ENCODE measurements at regions not wholly inside any gene's neighbourhood (a gene's known extent, or its start where the extent isn't known, plus 50 kb on each side); places are given as distances from the start of the nearest gene placed in this dataset.

DNA sequence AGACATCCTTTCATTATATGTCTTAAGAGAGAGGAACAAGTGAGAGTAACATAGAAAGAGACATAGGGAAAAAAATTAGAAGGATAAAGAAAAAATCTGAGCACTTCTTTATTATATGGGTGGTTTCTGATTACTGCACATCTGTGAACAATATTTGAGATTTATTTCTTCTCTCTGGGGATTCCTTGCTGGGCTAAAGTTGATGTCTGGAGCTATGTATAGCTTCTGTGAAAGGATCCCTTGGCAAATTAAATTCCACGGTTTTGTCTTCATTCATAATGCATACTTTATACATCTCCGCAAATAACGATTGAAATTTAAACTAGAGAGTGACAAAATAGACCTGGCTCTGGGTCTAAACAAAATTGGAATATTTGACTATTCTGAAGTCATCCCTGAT is 232.2 kb upstream of the CTBP2 start:
- Histone ChIP-seq H2AFZ (ENCODE audit: low read length) (no peak overlapping the region), H3K36me3 (ENCODE audit: insufficient read depth, low read length) (no peaks in the 10 kb centered on the region), H3K9me2 (replicated peaks; ENCODE audit: low read depth, low read length) (no peaks in the 10 kb centered on the region), H3K4me2 (ENCODE audit: low read depth, low read length, poor library complexity, severe bottlenecking) (no peak overlapping the region), H3K9me3 (ENCODE audit: insufficient read depth, low read depth, low read length) (0 out of 2 replicates have a peak, but pooled peaks cover 3% of the 10 kb centered on the region), H3K27me3 (ENCODE audit: insufficient read depth, low read length, poor library complexity, severe bottlenecking) (no peaks in the 10 kb centered on the region), H3F3A (ENCODE audit: low read depth) (no peaks in the 10 kb centered on the region), H3K9ac (ENCODE audit: low read depth, low read length, poor library complexity, severe bottlenecking) (no peak overlapping the region), H3K4me1 (ENCODE audit: insufficient read depth, low read length, poor library complexity, severe bottlenecking) (no peaks in the 10 kb centered on the region), H4K20me1 (ENCODE audit: insufficient read depth, low read length, poor library complexity, severe bottlenecking) (no peaks in the 10 kb centered on the region), H3K79me2 (ENCODE audit: insufficient read depth, low read length) (no peaks in the 10 kb centered on the region), H3K4me3 (ENCODE audit: low read length, poor library complexity, severe bottlenecking) (no peak overlapping the region)
- TF ChIP-seq, protein P1, sequence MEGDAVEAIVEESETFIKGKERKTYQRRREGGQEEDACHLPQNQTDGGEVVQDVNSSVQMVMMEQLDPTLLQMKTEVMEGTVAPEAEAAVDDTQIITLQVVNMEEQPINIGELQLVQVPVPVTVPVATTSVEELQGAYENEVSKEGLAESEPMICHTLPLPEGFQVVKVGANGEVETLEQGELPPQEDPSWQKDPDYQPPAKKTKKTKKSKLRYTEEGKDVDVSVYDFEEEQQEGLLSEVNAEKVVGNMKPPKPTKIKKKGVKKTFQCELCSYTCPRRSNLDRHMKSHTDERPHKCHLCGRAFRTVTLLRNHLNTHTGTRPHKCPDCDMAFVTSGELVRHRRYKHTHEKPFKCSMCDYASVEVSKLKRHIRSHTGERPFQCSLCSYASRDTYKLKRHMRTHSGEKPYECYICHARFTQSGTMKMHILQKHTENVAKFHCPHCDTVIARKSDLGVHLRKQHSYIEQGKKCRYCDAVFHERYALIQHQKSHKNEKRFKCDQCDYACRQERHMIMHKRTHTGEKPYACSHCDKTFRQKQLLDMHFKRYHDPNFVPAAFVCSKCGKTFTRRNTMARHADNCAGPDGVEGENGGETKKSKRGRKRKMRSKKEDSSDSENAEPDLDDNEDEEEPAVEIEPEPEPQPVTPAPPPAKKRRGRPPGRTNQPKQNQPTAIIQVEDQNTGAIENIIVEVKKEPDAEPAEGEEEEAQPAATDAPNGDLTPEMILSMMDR (conservative IDR thresholded peaks at IDR 0.05; ENCODE audit: low read length), result no peak
- no peak for TF ChIP-seq EZH2phosphoT487 (IDR thresholded peaks at IDR 0.05; ENCODE audit: borderline replicate concordance)

GRCh38 chr10:125392154-125392553 is 231.8 kb upstream of the CTBP2 start:
- Histone ChIP-seq H3K36me3 (ENCODE audit: insufficient read depth, low read length) (no peaks in the 10 kb centered on the region), H3K4me3 (ENCODE audit: low read length, poor library complexity, severe bottlenecking) (no peak overlapping the region), H3K4me1 (ENCODE audit: insufficient read depth, low read length, poor library complexity, severe bottlenecking) (no peaks in the 10 kb centered on the region), H3K4me2 (ENCODE audit: low read depth, low read length, poor library complexity, severe bottlenecking) (no peak overlapping the region), H3K27me3 (ENCODE audit: insufficient read depth, low read length, poor library complexity, severe bottlenecking) (no peaks in the 10 kb centered on the region), H3K9ac (ENCODE audit: low read depth, low read length, poor library complexity, severe bottlenecking) (no peak overlapping the region), H3K9me3 (ENCODE audit: insufficient read depth, low read depth, low read length) (0 out of 2 replicates have a peak, but pooled peaks cover 3% of the 10 kb centered on the region), H3K79me2 (ENCODE audit: insufficient read depth, low read length) (no peaks in the 10 kb centered on the region), H3F3A (ENCODE audit: low read depth) (no peaks in the 10 kb centered on the region), H3K9me2 (replicated peaks; ENCODE audit: low read depth, low read length) (no peaks in the 10 kb centered on the region), H2AFZ (ENCODE audit: low read length) (no peak overlapping the region), H4K20me1 (ENCODE audit: insufficient read depth, low read length, poor library complexity, severe bottlenecking) (no peaks in the 10 kb centered on the region)
- TF ChIP-seq, protein P1 (conservative IDR thresholded peaks at IDR 0.05; ENCODE audit: low read length), result no peak
- no peak for TF ChIP-seq EZH2phosphoT487 (IDR thresholded peaks at IDR 0.05; ENCODE audit: borderline replicate concordance)

- no peaks in the 10 kb centered on the region for H3K4me1 ChIP-seq (ENCODE audit: insufficient read depth, low read length, poor library complexity, severe bottlenecking)
- no peaks in the 10 kb centered on the region for H3F3A ChIP-seq (ENCODE audit: low read depth)
- 0 out of 2 replicates have a peak, but pooled peaks cover 3% of the 10 kb centered on the region for H3K9me3 ChIP-seq (ENCODE audit: insufficient read depth, low read depth, low read length)
- TF ChIP-seq EZH2phosphoT487 (IDR thresholded peaks at IDR 0.05; ENCODE audit: borderline replicate concordance), result no peak
- TF ChIP-seq, protein P1 (conservative IDR thresholded peaks at IDR 0.05; ENCODE audit: low read length), result no peak
- H3K79me2 ChIP-seq (ENCODE audit: insufficient read depth, low read length), result no peaks in the 10 kb centered on the region
- H3K27me3 ChIP-seq (ENCODE audit: insufficient read depth, low read length, poor library complexity, severe bottlenecking), result no peaks in the 10 kb centered on the region
- no peak overlapping the region for H3K4me2 ChIP-seq (ENCODE audit: low read depth, low read length, poor library complexity, severe bottlenecking)
- no peaks in the 10 kb centered on the region for H3K36me3 ChIP-seq (ENCODE audit: insufficient read depth, low read length)
- H3K9me2 ChIP-seq (replicated peaks; ENCODE audit: low read depth, low read length), result no peaks in the 10 kb centered on the region
- H2AFZ ChIP-seq (ENCODE audit: low read length), result no peak overlapping the region
- H4K20me1 ChIP-seq (ENCODE audit: insufficient read depth, low read length, poor library complexity, severe bottlenecking), result no peaks in the 10 kb centered on the region
- H3K9ac ChIP-seq (ENCODE audit: low read depth, low read length, poor library complexity, severe bottlenecking), result no peak overlapping the region
- H3K4me3 ChIP-seq (ENCODE audit: low read length, poor library complexity, severe bottlenecking), result no peak overlapping the region
Observed at GRCh38 chr10:125389648-125390047, 229.3 kb upstream of the CTBP2 start.
